ENCODE measurements at regions not wholly inside any gene's neighbourhood (a gene's known extent, or its start where the extent isn't known, plus 50 kb on each side); places are given as distances from the start of the nearest gene placed in this dataset.

GRCh38 chrX:56029691-56030090 lies 202.5 kb upstream of the KLF8 start:
- TF ChIP-seq YY1 (IDR thresholded peaks at IDR 0.05; ENCODE audit: insufficient read depth, insufficient read length) (no peak), ZNF274 (IDR thresholded peaks at IDR 0.05; ENCODE audit: low read depth, low read length) (no peak), SUZ12 (IDR thresholded peaks at IDR 0.05; ENCODE audit: extremely low read depth, insufficient read depth, insufficient read length) (no peak)

Data from NT2/D1 (cell line).